Astrocyte (in vitro differentiated cells and primary cell): ENCODE measurements at regions not wholly inside any gene's neighbourhood (a gene's known extent, or its start where the extent isn't known, plus 50 kb on each side); places are given as distances from the start of the nearest gene placed in this dataset.

Experiments used
- DNase-seq: peaks from one replicate; pipeline ENCODE4 v3.0.0-alpha.2; 2010; ENCODE audit warnings: low read depth
- FAIRE-seq: peaks from 2 replicates; lab custom pipeline; 2011; peaks lifted over from hg19 to GRCh38; lab: Jason Lieb, UNC
- H2AFZ ChIP-seq: 2 replicates; pipeline ENCODE4 v1.6.0; 2012; ENCODE audit warnings: low read depth, low read length, inconsistent platforms
- H3K27ac ChIP-seq: 2 replicates; pipeline ENCODE4 v1.5.1; 2011; ENCODE audit warnings: low read depth, low read length, inconsistent platforms
- H3K27me3 ChIP-seq: 2 replicates; pipeline ENCODE4 v1.6.0; 2011; ENCODE audit warnings: low read length, inconsistent platforms; ENCODE audit not compliant: insufficient read depth
- H3K36me3 ChIP-seq: 2 replicates; pipeline ENCODE4 v1.5.1; 2011; ENCODE audit warnings: low read length, inconsistent platforms; ENCODE audit not compliant: insufficient read depth
- H3K4me1 ChIP-seq: 2 replicates; pipeline ENCODE4 v1.5.1; 2011; ENCODE audit warnings: low read length, inconsistent platforms; ENCODE audit not compliant: insufficient read depth
- H3K4me2 ChIP-seq: 2 replicates; pipeline ENCODE4 v1.6.0; 2012; ENCODE audit warnings: low read length, inconsistent platforms
- H3K4me3 ChIP-seq: 2 replicates; pipeline ENCODE4 v1.5.1; 2011; ENCODE audit warnings: low read depth, mild to moderate bottlenecking, low read length, inconsistent platforms; ENCODE audit not compliant: insufficient read depth
- H3K79me2 ChIP-seq: 2 replicates; pipeline ENCODE4 v1.6.0; 2012; ENCODE audit warnings: mild to moderate bottlenecking, low read length, inconsistent platforms; ENCODE audit not compliant: insufficient read depth
- H3K9ac ChIP-seq: 2 replicates; pipeline ENCODE4 v1.6.0; 2012; ENCODE audit warnings: mild to moderate bottlenecking, low read length, inconsistent platforms
- H3K9me3 ChIP-seq: 2 replicates; pipeline ENCODE4 v1.5.1; 2012; ENCODE audit warnings: low read depth, mild to moderate bottlenecking, low read length, inconsistent platforms; ENCODE audit not compliant: insufficient read depth
- H4K20me1 ChIP-seq: 2 replicates; pipeline ENCODE4 v1.6.0; 2012; ENCODE audit warnings: low read length, inconsistent platforms; ENCODE audit not compliant: insufficient read depth
- H3K27ac Mint-ChIP-seq: one replicate; pipeline ENCODE4 v1.8.0; 2021; ENCODE audit warnings: mild to moderate bottlenecking, mixed read lengths; ENCODE audit not compliant: unreplicated experiment
- H3K27me3 Mint-ChIP-seq: one replicate; pipeline ENCODE4 v1.8.0; 2021; ENCODE audit warnings: low read depth, mixed read lengths; ENCODE audit not compliant: unreplicated experiment
- H3K36me3 Mint-ChIP-seq: one replicate; pipeline ENCODE4 v1.8.0; 2021; ENCODE audit warnings: low read depth, mixed read lengths; ENCODE audit not compliant: unreplicated experiment
- H3K4me1 Mint-ChIP-seq: one replicate; pipeline ENCODE4 v1.8.0; 2021; ENCODE audit warnings: low read depth, mixed read lengths; ENCODE audit not compliant: unreplicated experiment
- H3K4me3 Mint-ChIP-seq: one replicate; pipeline ENCODE4 v1.8.0; 2021; ENCODE audit warnings: mild to moderate bottlenecking, moderate library complexity, mixed read lengths; ENCODE audit not compliant: unreplicated experiment
- H3K9me3 Mint-ChIP-seq: one replicate; pipeline ENCODE4 v1.8.0; 2021; ENCODE audit warnings: mild to moderate bottlenecking, mixed read lengths; ENCODE audit not compliant: unreplicated experiment
- CTCF ChIP-seq: IDR thresholded peaks from 2 replicates; pipeline ENCODE4 v1.5.1; 2011; ENCODE audit warnings: low read depth, mild to moderate bottlenecking, inconsistent platforms, low read length, moderate library complexity; ENCODE audit not compliant: insufficient read depth
- EZH2 ChIP-seq: IDR thresholded peaks from 2 replicates; pipeline ENCODE4 v1.6.1; 2012; ENCODE audit warnings: mild to moderate bottlenecking, low read length, inconsistent platforms; ENCODE audit not compliant: insufficient read depth

DNA sequence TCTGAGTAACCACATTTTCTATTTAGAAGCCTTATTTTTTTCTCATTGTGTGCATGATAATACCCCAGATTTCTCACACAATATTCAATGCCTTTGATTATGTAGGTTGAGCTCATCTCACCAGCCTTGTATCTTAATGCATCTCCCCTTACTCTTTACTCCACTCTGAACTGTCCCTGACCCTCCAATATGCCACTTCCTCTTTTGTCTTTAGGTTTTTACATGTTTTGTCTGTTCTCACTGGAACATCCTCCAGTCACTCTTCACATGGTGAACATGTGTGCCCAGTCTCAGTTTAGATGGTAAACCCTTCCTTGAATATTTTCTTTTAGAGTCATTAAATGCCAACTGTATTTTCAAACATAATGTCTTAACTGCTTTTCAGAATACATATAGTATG lies 392.9 kb upstream of the IMPG1 start:
- TF ChIP-seq EZH2: no peak
- no peak for TF ChIP-seq CTCF
- Histone ChIP-seq H2AFZ (no peak overlapping the region), H3K27ac (no peak overlapping the region), H3K9ac (no peak overlapping the region), H3K36me3 (no peaks in the 10 kb centered on the region), H3K79me2 (no peaks in the 10 kb centered on the region), H3K4me1 (no peaks in the 10 kb centered on the region), H4K20me1 (no peaks in the 10 kb centered on the region), H3K4me3 (no peak overlapping the region), H3K27me3 (no peaks in the 10 kb centered on the region), H3K9me3 (no peaks in the 10 kb centered on the region), H3K4me2 (no peak overlapping the region)
- no peaks in the 10 kb centered on the region for H3K36me3 Mint-ChIP-seq
- H3K9me3 Mint-ChIP-seq: no peaks in the 10 kb centered on the region
- no peak for DNase-seq
- H3K27ac Mint-ChIP-seq: no peak overlapping the region
- no peak overlapping the region for H3K4me3 Mint-ChIP-seq
- FAIRE-seq: no peak
- H3K27me3 Mint-ChIP-seq: no peaks in the 10 kb centered on the region
- no peaks in the 10 kb centered on the region for H3K4me1 Mint-ChIP-seq

DNA sequence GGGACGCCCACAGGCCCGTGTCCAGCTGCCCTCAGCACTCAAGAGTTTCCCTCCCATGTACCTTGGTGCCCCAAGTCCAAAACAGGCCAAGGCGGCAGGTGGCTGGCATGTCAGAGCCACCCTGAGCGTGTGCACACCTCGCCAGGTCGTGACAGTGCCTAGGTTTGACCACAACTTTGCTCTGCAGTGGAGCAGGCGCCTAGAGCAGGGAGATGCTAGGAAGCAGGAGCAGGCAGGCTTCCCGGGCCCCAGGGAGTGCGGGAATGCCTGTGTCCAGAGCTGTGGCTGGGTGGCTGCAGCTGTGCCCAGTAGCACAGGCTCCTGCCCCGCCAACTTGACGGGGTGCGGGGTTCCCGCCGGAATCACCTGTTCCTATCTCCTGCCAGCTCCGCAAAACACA lies 380.8 kb upstream of the IMPG1 start:
- Histone ChIP-seq H3K9ac (no peak overlapping the region), H3K4me3 (no peak overlapping the region), H3K9me3 (no peaks in the 10 kb centered on the region), H2AFZ (no peak overlapping the region), H3K27ac (no peak overlapping the region), H3K36me3 (no peaks in the 10 kb centered on the region), H4K20me1 (no peaks in the 10 kb centered on the region), H3K27me3 (no peaks in the 10 kb centered on the region), H3K4me2 (no peak overlapping the region), H3K4me1 (no peaks in the 10 kb centered on the region), H3K79me2 (no peaks in the 10 kb centered on the region)
- no peaks in the 10 kb centered on the region for H3K36me3 Mint-ChIP-seq
- TF ChIP-seq CTCF (no peak), EZH2 (no peak)
- H3K4me3 Mint-ChIP-seq: no peak overlapping the region
- H3K9me3 Mint-ChIP-seq: no peaks in the 10 kb centered on the region
- no peaks in the 10 kb centered on the region for H3K4me1 Mint-ChIP-seq
- DNase-seq (no peak), FAIRE-seq (no peak)
- H3K27me3 Mint-ChIP-seq: no peaks in the 10 kb centered on the region
- no peak overlapping the region for H3K27ac Mint-ChIP-seq

DNA sequence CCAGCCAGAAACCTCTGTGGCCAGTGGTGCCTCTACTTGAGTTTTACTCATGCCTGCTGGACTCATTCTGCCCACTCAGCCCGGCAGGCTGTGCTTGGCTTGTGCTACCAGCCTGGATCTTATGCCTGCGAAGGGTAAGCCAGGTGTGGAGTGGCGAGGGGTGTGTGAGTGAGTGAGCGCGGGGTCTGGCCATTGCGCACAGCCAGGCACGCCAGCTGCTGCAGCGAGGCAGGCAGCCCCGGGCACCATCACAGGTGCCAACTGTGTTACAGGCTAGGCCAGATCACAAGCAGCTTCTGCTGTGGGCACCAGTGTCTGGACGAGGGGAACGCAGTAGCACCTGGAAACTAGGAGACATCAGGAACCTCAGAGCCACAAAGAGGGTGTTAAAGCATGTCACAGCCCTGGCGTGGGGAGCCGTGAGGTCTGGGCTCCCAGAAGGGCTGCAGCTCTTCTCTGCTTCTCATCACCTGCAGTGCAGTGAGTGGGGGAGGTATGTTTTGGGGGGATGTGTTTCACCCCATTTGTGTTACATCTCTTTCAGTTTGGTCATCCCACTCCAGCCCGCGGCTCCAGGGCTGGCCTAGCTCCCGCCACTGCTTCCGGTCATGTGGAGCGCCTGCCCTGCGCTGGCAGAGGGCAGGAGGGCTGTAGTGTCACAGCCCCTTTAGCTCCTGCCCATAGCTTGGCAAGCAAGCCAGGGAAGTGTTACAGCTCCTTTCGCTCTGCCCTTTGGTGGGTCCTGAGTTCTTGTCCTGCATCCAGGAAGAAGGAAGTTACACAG lies 379.7 kb upstream of the IMPG1 start:
- H3K36me3 Mint-ChIP-seq: no peaks in the 10 kb centered on the region
- H3K9me3 Mint-ChIP-seq: no peaks in the 10 kb centered on the region
- Histone ChIP-seq H3K27me3 (no peaks in the 10 kb centered on the region), H3K9ac (no peak overlapping the region), H4K20me1 (no peaks in the 10 kb centered on the region), H3K79me2 (no peaks in the 10 kb centered on the region), H3K36me3 (no peaks in the 10 kb centered on the region), H2AFZ (no peak overlapping the region), H3K4me2 (no peak overlapping the region), H3K4me1 (no peaks in the 10 kb centered on the region), H3K9me3 (no peaks in the 10 kb centered on the region), H3K4me3 (no peak overlapping the region), H3K27ac (no peak overlapping the region)
- H3K27ac Mint-ChIP-seq: no peak overlapping the region
- no peak for DNase-seq
- no peak overlapping the region for H3K4me3 Mint-ChIP-seq
- TF ChIP-seq EZH2 (no peak), CTCF (no peak)
- H3K27me3 Mint-ChIP-seq: no peaks in the 10 kb centered on the region
- no peak for FAIRE-seq
- no peaks in the 10 kb centered on the region for H3K4me1 Mint-ChIP-seq
